HG03460 (cell line): ENCODE measurements at regions not wholly inside any gene's neighbourhood (a gene's known extent, or its start where the extent isn't known, plus 50 kb on each side); places are given as distances from the start of the nearest gene placed in this dataset.

ENCODE experiments used
- ATAC-seq: cut with Tn5 transposase; IDR thresholded peaks from one replicate; pipeline ENCODE4 v1.9.1; 2021; ENCODE audit not compliant: unreplicated experiment

- ATAC-seq, result no peak
Measured at GRCh38 chr6:165830761-165831160, 167.7 kb upstream of the PDE10A start.

- no peak for ATAC-seq
Measured at GRCh38 chr6:165829376-165829775, 166.3 kb upstream of the PDE10A start.

DNA sequence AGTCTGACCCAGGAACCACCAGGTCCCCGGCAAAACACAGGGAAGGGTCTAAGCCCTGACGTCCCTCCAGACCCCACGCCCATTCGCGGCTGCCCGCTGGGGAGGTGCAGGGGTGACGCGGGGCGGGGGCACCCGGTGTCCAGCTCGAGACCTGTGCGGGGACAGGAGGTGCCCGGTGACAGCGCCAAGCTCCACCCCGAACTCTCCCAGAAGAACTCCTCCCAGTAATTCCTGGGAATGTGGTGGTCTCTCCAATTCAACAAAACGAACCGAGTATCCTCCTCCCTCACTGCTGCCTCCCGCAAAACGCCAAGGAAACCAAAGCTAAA is 164.1 kb upstream of the PDE10A start:
- ATAC-seq, result no peak

DNA sequence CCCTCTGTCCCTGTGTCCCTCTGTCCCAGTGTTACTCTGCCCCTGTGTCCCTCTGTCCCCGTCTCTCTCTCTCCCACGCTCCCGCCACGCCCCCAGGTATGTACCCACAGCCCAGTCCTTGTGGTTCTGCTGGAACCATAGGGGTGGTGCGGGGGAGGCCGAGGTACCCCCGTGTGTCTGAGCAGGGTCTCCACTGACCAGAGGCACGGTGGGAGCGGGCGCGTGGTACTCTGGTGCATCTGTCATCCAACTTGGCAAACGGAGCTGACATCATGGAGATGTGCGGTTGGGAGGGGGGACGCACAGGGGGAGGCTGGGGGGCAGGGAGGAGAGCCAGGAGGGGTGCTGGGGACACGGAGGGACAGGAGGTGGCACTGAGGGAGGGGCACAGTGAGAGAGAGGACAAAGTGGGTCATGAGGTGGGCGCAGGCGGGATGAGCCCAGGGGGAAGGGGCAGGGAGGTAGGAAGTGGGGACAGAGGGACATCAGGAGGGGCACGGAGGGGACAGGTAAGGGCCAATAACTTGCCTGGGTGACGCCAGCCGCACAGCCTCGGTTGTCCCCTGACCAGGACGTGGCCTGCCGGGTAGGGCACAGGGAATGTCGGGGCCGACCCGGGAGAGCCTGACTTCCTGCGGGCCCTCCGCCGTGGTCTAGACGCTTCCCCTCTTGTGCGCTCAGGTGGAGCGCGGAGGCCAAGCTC is 163.6 kb upstream of the PDE10A start:
- no peak for ATAC-seq

GRCh38 chr6:165825256-165825815 is 162.3 kb upstream of the PDE10A start:
- no peak for ATAC-seq

DNA sequence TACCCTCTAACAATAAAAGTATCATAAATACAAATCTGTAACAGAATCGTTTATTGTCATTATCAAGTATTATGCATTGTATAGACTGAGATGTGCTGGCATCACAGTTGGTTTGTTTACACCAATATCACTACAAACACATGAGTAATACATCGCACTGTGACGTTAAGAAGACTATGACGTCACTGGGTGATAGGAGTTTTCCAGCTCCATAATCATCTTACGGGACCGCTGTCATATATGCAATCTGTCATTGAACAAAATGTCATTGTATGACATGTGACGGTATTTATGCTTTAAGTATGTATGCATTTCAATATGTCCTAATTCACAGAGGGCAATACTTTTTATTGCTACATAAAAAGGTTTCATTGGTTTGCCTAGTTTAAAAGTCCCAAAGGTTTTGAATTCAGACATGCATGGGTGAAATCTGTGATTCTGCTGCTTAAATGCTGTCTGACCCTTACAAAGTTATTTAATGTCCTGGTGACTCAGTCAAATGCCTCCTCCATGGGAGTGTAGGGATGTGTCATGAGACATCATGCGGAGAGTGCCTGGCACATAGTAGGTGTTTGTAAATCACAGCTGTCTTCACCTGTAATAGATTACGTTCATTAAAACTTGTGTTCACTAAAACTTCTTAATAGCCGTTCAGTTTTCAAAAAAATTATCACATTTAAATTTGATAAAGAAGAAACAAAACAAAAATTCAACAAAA is 160.7 kb upstream of the PDE10A start:
- ATAC-seq, result no peak

- ATAC-seq, result no peak
Measured at GRCh38 chr6:165822501-165822900, 159.5 kb upstream of the PDE10A start.

DNA sequence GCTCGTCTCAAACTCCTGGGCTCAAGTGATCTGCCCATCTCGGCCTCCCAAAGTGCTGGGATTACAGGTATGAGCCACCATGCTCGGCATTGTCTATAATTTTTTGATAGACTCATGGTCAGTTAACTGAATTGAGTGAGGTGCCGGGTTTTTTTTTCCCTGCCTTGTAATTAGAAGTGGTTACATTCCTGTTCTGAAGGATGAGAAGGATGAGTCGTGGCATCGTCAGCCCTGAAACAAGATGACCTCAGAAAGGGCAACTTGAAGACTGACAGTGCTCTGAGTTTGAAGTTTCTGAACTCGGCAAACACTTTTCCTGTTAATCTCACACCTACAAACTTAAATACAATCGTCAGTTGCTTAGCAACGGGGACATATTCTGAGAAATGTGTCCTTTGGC is 158.7 kb upstream of the PDE10A start:
- no peak for ATAC-seq

DNA sequence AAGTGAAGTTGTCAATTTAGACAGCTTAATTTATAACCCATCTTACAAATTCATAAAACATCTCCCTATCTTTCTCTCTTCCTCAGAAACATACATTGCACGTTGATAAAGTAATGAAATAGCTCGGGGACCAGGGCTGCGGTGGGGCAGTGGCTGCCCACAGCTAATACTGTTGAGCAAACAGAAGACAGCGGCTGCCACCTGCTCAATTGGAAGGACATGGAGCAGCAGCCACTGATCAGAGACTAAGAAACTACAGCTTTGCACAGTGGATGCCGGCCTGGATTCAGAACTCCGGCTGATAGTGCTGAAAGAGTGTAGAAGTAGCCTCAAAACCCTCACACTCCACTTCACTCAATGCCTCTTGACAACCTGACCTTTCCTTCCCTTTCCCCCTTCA is 157.9 kb upstream of the PDE10A start:
- no peak for ATAC-seq

- no peak for ATAC-seq
Measured at GRCh38 chr6:165820407-165820806, 157.4 kb upstream of the PDE10A start.

- no peak for ATAC-seq
Measured at GRCh38 chr6:165819394-165819793, 156.4 kb upstream of the PDE10A start.

GRCh38 chr6:165818200-165818599 is 155.2 kb upstream of the PDE10A start:
- no peak for ATAC-seq

- no peak for ATAC-seq
Measured at GRCh38 chr6:165817771-165818170, 154.7 kb upstream of the PDE10A start.

- ATAC-seq, result no peak
Measured at GRCh38 chr6:165817148-165817547, 154.1 kb upstream of the PDE10A start.

GRCh38 chr6:165814679-165815078 is 151.6 kb upstream of the PDE10A start:
- ATAC-seq, result no peak

- no peak for ATAC-seq
Measured at GRCh38 chr6:165811512-165811911, 148.5 kb upstream of the PDE10A start.

DNA sequence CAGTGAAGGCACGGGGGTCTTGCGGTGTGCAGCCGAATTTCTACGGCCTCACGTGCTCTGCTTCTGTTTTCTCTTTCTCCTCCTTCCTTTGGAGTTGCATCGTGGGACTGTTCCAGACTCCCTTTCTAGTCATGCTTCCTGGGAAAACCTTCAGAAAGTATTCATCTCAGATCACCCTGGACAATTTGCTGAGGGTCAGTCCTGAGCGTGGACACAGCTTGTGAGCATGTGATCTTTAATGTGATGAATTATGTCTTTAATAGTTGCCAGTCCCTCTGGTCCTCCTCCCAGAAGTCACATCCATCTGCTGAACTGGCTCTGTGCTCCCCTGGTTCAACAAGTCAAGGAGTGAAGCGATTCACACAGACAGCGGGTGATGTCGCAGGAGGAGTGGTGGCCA is 145.0 kb upstream of the PDE10A start:
- ATAC-seq, result no peak

DNA sequence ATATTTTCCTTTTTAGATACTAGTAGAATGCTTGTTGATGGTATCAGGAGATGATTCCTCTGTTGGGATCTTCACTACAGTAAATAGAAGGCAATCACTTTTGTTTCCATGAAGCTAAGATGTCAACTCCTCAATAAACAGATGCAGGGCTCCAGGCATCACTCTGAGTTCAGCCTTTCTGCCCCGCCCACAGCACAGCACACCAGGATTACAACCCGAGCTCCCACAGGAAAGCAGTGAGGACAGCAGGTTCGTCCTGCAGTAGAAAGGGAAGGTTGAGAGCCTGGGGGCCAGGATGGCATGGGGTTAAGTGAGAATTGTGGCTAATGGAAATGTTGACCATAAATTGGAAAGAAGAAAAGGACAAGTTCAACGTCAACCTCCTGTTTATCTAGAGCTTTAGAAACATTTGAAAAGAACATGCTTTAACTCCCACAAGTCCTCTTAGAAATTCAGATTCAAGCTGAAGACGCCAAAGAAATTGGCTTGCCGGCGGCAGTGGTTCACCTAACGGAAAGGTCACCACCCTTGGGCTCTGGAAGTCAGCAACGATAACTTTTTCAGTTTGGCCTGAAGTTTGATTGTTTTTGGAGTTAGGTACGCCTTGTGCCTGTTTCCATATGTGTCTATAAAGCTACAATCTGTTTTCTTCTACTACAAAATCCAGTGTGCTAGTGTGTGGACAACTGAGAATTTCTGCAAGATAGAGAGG is 144.4 kb upstream of the PDE10A start:
- no peak for ATAC-seq

GRCh38 chr6:165806126-165806810 is 143.2 kb upstream of the PDE10A start:
- no peak for ATAC-seq

- no peak for ATAC-seq
Measured at GRCh38 chr6:165805636-165806035, 142.6 kb upstream of the PDE10A start.

DNA sequence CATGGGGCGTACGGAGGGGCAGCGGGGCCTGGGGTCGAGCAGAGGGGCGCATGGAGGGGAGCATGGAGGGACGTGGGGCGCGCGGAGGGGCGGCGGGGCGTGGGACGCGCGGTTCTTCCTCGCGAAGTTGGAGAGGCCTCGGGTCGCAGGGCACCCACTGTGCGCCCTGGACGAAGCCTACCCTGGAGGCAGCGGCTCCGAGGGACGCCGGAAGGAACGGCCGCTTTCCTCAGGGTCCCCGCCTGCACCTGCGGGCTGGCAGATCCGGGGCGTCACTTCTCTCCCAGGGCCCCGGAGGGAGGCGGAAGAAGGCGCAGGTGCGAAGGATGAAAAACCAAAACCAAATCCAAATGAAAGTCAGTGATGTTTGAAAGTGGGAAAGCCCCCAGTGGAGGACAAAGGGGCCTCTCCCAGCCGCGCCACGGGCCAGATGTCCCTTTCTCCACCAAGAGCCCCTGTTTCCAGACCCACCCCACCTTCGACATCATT is 142.1 kb upstream of the PDE10A start:
- ATAC-seq, result no peak
